H1 (cell line): ENCODE measurements at regions not wholly inside any gene's neighbourhood (a gene's known extent, or its start where the extent isn't known, plus 50 kb on each side); places are given as distances from the start of the nearest gene placed in this dataset.

Experiments used
- CTCF ChIA-PET: fragments of 300-600 bp; sonication (Branson Sonifier 250); formaldehyde crosslinking; loops from one replicate; lab custom pipeline; 2021; ENCODE audit not compliant: partially characterized antibody; lab: Charles Lee
- POLR2A ChIA-PET: fragments of 300-600 bp; sonication (Branson Sonifier 250); formaldehyde crosslinking; loops from one replicate; lab custom pipeline; 2021; ENCODE audit warnings: inconsistent platforms; ENCODE audit not compliant: partially characterized antibody; lab: Charles Lee
- DNase-seq, 2 experiments: peaks; one replicate each; pipeline versions ENCODE4 v3.0.0 to v3.0.0-alpha.2; 2010 to 2022; ENCODE audit warnings: low spot score in 2 of 2, low read depth in 1 of 2, mixed read lengths in 1 of 2
- FAIRE-seq: peaks from 2 replicates; lab custom pipeline; 2011; peaks lifted over from hg19 to GRCh38; lab: Jason Lieb, UNC
- H2AFZ ChIP-seq: 2 replicates; pipeline ENCODE4 v1.8.1; 2012; ENCODE audit warnings: low read length, inconsistent platforms
- H2AK5ac ChIP-seq: 2 replicates; pipeline ENCODE4 v1.6.1; 2013; ENCODE audit warnings: low read depth, low read length
- H2BK120ac ChIP-seq: replicated peaks from 2 replicates; pipeline ENCODE3; 2013; ENCODE audit warnings: low read depth, low read length, inconsistent platforms
- H2BK12ac ChIP-seq: 2 replicates; pipeline ENCODE4 v1.6.1; 2013; ENCODE audit warnings: low read depth, low read length
- H2BK15ac ChIP-seq: 2 replicates; pipeline ENCODE4 v1.6.1; 2013; ENCODE audit warnings: low read length
- H2BK20ac ChIP-seq: 2 replicates; pipeline ENCODE4 v1.6.1; 2013; ENCODE audit warnings: low read length
- H2BK5ac ChIP-seq: 2 replicates; pipeline ENCODE4 v1.6.1; 2013; ENCODE audit warnings: low read depth, low read length
- H3K14ac ChIP-seq: 2 replicates; pipeline ENCODE4 v1.6.1; 2013; ENCODE audit warnings: inconsistent platforms; ENCODE audit not compliant: insufficient read length
- H3K18ac ChIP-seq: 2 replicates; pipeline ENCODE4 v1.6.1; 2013; ENCODE audit warnings: low read length; ENCODE audit errors: extremely low read depth
- H3K23ac ChIP-seq: 2 replicates; pipeline ENCODE4 v1.6.1; 2013; ENCODE audit warnings: inconsistent platforms; ENCODE audit not compliant: insufficient read length
- H3K23me2 ChIP-seq: 2 replicates; pipeline ENCODE4 v1.6.1; 2013; ENCODE audit warnings: low read depth, low read length
- H3K27ac ChIP-seq: 2 replicates; pipeline ENCODE4 v1.6.1; 2011; ENCODE audit warnings: low read depth, low read length, inconsistent platforms
- H3K27me3 ChIP-seq, 4 experiments: replicated peaks in 1 of 4; 1 replicate in 1 of 4; 2 replicates in 3 of 4; pipeline versions ENCODE4 v1.6.1 to v1.8.1; 2011 to 2013; ENCODE audit warnings: low read length in 3 of 4, mild to moderate bottlenecking in 3 of 4, inconsistent platforms in 2 of 4, mixed read lengths in 2 of 4, moderate library complexity in 1 of 4; ENCODE audit not compliant: control insufficient read depth in 3 of 4, insufficient read depth in 3 of 4; ENCODE audit errors: extremely low read depth in 1 of 4
- H3K36me3 ChIP-seq, 4 experiments: 2 replicates each; pipeline versions ENCODE4 v1.6.1 to v1.8.1; 2011 to 2013; ENCODE audit warnings: mild to moderate bottlenecking in 4 of 4, low read length in 3 of 4, moderate library complexity in 2 of 4, control low read depth in 1 of 4, inconsistent platforms in 1 of 4; ENCODE audit not compliant: insufficient read depth in 4 of 4, control insufficient read depth in 2 of 4
- H3K4ac ChIP-seq: replicated peaks from 2 replicates; pipeline ENCODE3; 2013; ENCODE audit warnings: low read length, low read depth, mixed read lengths, inconsistent platforms; ENCODE audit not compliant: insufficient read length
- H3K4me1 ChIP-seq, 4 experiments: replicated peaks in 1 of 4; 1 replicate in 1 of 4; 2 replicates in 3 of 4; pipeline versions ENCODE4 v1.6.1 to v1.8.1; 2011 to 2013; ENCODE audit warnings: low read length in 3 of 4, inconsistent platforms in 2 of 4, mixed read lengths in 1 of 4; ENCODE audit not compliant: insufficient read depth in 4 of 4, control insufficient read depth in 3 of 4
- H3K4me2 ChIP-seq, 2 experiments: 2 replicates each; pipeline versions ENCODE4 v1.6.1 to v1.8.1; 2011 to 2013; ENCODE audit warnings: low read depth in 2 of 2, low read length in 2 of 2, control low read depth in 1 of 2, inconsistent platforms in 1 of 2, mild to moderate bottlenecking in 1 of 2; ENCODE audit not compliant: insufficient read depth in 1 of 2
- H3K4me3 ChIP-seq, 4 experiments: fragments of 200-600, 300-600 bp in 1 of 4; sonication (generic), shearing (Covaris generic), sonication (Bioruptor Twin) in 1 of 4; 2 replicates each; pipeline versions ENCODE4 v1.5.1 to v1.8.1; 2011 to 2016; ENCODE audit warnings: low read length in 4 of 4, low read depth in 3 of 4, control low read depth in 2 of 4, inconsistent platforms in 2 of 4, mild to moderate bottlenecking in 2 of 4, mixed read lengths in 1 of 4, moderate library complexity in 1 of 4; ENCODE audit not compliant: insufficient read depth in 2 of 4; ENCODE audit errors: extremely low read depth in 1 of 4
- H3K56ac ChIP-seq: replicated peaks from 2 replicates; pipeline ENCODE3; 2013; ENCODE audit warnings: low read depth, mild to moderate bottlenecking, mixed read lengths, low read length, inconsistent platforms; ENCODE audit not compliant: insufficient read length
- H3K79me1 ChIP-seq: 2 replicates; pipeline ENCODE4 v1.6.1; 2013; ENCODE audit warnings: low read depth, low read length, control low read depth
- H3K79me2 ChIP-seq, 2 experiments: 2 replicates each; pipeline versions ENCODE4 v1.6.1 to v1.8.1; 2012 to 2013; ENCODE audit warnings: low read length in 2 of 2, mild to moderate bottlenecking in 2 of 2, inconsistent platforms in 1 of 2; ENCODE audit not compliant: insufficient read depth in 2 of 2, control insufficient read depth in 1 of 2
- H3K9ac ChIP-seq, 4 experiments: replicated peaks in 1 of 4; 1 replicate in 1 of 4; 2 replicates in 3 of 4; pipeline versions ENCODE4 v1.6.1 to v1.8.1; 2011 to 2013; ENCODE audit warnings: low read depth in 3 of 4, low read length in 3 of 4, control low read depth in 2 of 4, mild to moderate bottlenecking in 2 of 4, moderate library complexity in 2 of 4, inconsistent platforms in 1 of 4; ENCODE audit errors: extremely low read depth in 1 of 4
- H3K9me3 ChIP-seq, 2 experiments: 2 replicates each; pipeline versions ENCODE4 v1.6.1 to v1.8.1; 2012 to 2013; ENCODE audit warnings: mild to moderate bottlenecking in 2 of 2, moderate library complexity in 2 of 2, control low read depth in 1 of 2, inconsistent platforms in 1 of 2, low read depth in 1 of 2, low read length in 1 of 2, mixed read lengths in 1 of 2; ENCODE audit not compliant: insufficient read depth in 2 of 2
- H4K20me1 ChIP-seq, 2 experiments: replicated peaks in 1 of 2; 2 replicates each; pipeline versions ENCODE3 to v1.8.1; 2011 to 2013; ENCODE audit warnings: inconsistent platforms in 2 of 2, low read length in 2 of 2, mild to moderate bottlenecking in 1 of 2; ENCODE audit not compliant: insufficient read depth in 2 of 2, control insufficient read depth in 1 of 2
- H4K5ac ChIP-seq: 2 replicates; pipeline ENCODE4 v1.6.1; 2013; ENCODE audit warnings: low read length, low read depth, mixed read lengths, inconsistent platforms; ENCODE audit not compliant: insufficient read length
- H4K8ac ChIP-seq: 2 replicates; pipeline ENCODE4 v1.8.0; 2013; ENCODE audit warnings: mild to moderate bottlenecking, moderate library complexity, low read length, inconsistent platforms; ENCODE audit not compliant: insufficient read depth; ENCODE audit errors: extremely low read depth
- H4K91ac ChIP-seq: replicated peaks from 2 replicates; pipeline ENCODE3; 2013; ENCODE audit warnings: low read length, mixed read lengths, inconsistent platforms; ENCODE audit not compliant: insufficient read length
- WGBS, 2 experiments: shearing (Covaris generic) in 1 of 2; methylation state at CpG; one replicate each; pipeline versions ENCODE4 v1.1.6 to v1.1.7; 2013 to 2015; ENCODE audit warnings: low lambda C conversion rate in 2 of 2, mixed read lengths in 2 of 2, inconsistent platforms in 1 of 2, low coverage in 1 of 2, missing lambda C conversion rate in 1 of 2; ENCODE audit not compliant: insufficient replicate concordance in 2 of 2, insufficient coverage in 1 of 2, insufficient read length in 1 of 2; ENCODE audit errors: extremely low coverage in 1 of 2, missing lambda C conversion rate in 1 of 2; 5-methylcytosine and 5-hydroxymethylcytosine counted together

DNA sequence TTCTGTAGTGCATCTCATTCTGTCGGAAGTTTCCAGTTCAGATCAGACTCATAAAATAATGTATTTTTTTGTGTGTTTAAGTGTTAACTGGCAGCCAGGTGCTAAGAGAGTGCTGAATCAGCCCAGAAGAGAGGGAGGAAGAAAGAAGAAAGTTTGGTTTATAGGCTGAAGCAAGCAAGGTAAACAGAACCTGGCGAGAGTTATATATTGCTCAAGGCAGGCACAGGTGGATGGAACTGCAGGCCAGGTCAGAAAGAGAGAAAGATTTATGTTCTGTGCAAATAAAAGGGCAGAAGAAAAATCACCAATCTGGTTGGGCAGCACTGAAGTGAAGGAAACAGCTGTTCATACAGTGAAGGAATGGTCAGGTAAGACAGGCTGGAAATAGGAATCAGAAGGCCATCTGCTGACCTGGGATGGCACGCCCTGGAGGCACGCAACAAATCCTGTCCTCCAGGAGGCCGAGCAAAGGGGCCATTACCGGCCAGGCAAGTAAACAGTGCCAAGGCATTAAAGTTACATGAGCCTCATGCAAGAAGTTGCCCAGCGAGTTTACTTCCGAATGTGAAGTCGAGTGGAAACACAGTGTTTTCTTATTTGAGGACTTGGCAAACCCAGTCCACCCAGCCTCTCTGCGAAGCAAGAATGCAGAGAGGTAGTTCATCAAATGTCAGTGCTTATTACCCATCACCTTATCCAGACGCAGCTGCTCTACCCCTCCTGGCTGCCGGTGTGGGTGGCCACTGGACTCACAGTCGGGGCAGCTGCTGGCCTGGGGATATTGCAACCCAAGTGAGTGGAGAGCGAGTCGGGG lies 309.8 kb downstream of the VPS13C start:
- Histone ChIP-seq H3K4ac (no peak overlapping the region), H3K36me3 (no peaks in the 10 kb centered on the region), H3K27me3 (no peaks in the 10 kb centered on the region), H3K56ac (no peak overlapping the region), H3K9me3 (no peaks in the 10 kb centered on the region), H2BK15ac (no peak overlapping the region), H3K4me2 (no peak overlapping the region), H4K20me1 (peaks cover 0 to 1% of the 10 kb centered on the region in 2 experiments), H3K14ac (no peak overlapping the region), H4K8ac (no peak overlapping the region; the same call in 1 of the 2 replicates), H2AK5ac (no peak overlapping the region), H3K79me2 (no peaks in the 10 kb centered on the region), H4K91ac (no peak overlapping the region), H2BK120ac (no peak overlapping the region), H4K5ac (no peak overlapping the region), H3K18ac (no peak overlapping the region), H2BK20ac (no peak overlapping the region), H3K9ac (no peak overlapping the region), H2AFZ (no peak overlapping the region), H3K23ac (no peak overlapping the region), H3K23me2 (no peaks in the 10 kb centered on the region), H3K4me3 (no peak overlapping the region), H3K79me1 (no peaks in the 10 kb centered on the region), H3K4me1 (no peaks in the 10 kb centered on the region), H2BK12ac (no peak overlapping the region), H2BK5ac (no peak overlapping the region), H3K27ac (no peak overlapping the region)
- ChIA-PET CTCF (no interaction called here), POLR2A (no interaction called here)
- DNase-seq (no peak), FAIRE-seq (no peak)
- 92% methylated on average over 15 of the region's 15 CpGs; no CpG with 5 or more reads in 1 of the 2 experiments for WGBS, 2 experiments
